ENCODE measurements at regions not wholly inside any gene's neighbourhood (a gene's known extent, or its start where the extent isn't known, plus 50 kb on each side); places are given as distances from the start of the nearest gene placed in this dataset.

DNA sequence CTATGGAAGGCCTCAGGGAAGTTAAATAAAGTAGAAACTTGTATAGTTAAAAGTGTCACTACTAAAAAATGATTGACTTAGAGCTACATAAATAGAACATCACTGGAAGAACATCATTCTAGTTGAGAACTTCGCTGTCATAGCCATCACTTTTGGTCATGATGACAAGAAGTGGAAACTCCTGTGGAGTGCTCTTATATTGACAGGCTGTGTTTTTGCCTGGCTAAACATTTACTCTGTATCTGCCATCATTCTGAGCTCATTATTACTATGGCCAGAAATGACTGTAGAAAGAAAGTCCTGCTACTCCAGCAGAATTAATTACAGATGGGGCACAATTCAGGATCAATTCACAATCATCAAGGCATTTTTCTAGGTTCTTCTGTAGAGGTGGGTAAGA, 165.1 kb upstream of the GOLIM4 start:
- TF ChIP-seq, protein P1, sequence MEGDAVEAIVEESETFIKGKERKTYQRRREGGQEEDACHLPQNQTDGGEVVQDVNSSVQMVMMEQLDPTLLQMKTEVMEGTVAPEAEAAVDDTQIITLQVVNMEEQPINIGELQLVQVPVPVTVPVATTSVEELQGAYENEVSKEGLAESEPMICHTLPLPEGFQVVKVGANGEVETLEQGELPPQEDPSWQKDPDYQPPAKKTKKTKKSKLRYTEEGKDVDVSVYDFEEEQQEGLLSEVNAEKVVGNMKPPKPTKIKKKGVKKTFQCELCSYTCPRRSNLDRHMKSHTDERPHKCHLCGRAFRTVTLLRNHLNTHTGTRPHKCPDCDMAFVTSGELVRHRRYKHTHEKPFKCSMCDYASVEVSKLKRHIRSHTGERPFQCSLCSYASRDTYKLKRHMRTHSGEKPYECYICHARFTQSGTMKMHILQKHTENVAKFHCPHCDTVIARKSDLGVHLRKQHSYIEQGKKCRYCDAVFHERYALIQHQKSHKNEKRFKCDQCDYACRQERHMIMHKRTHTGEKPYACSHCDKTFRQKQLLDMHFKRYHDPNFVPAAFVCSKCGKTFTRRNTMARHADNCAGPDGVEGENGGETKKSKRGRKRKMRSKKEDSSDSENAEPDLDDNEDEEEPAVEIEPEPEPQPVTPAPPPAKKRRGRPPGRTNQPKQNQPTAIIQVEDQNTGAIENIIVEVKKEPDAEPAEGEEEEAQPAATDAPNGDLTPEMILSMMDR (IDR thresholded peaks at IDR 0.05; ENCODE audit: poor library complexity): no peak
- TF ChIP-seq EZH2 (IDR thresholded peaks at IDR 0.05; ENCODE audit: borderline replicate concordance): no peak
